GM12872 (cell line): ENCODE measurements at regions not wholly inside any gene's neighbourhood (a gene's known extent, or its start where the extent isn't known, plus 50 kb on each side); places are given as distances from the start of the nearest gene placed in this dataset.

Source experiments
- CTCF ChIP-seq: IDR thresholded peaks from 3 replicates; pipeline ENCODE4 v1.5.1; 2011; ENCODE audit warnings: low read depth, mild to moderate bottlenecking, low read length, moderate library complexity; ENCODE audit not compliant: insufficient read depth

- TF ChIP-seq CTCF: no peak
These were observed 179.2 kb downstream of the ACKR3 start for GRCh38 chr2:236748801-236749200.

DNA sequence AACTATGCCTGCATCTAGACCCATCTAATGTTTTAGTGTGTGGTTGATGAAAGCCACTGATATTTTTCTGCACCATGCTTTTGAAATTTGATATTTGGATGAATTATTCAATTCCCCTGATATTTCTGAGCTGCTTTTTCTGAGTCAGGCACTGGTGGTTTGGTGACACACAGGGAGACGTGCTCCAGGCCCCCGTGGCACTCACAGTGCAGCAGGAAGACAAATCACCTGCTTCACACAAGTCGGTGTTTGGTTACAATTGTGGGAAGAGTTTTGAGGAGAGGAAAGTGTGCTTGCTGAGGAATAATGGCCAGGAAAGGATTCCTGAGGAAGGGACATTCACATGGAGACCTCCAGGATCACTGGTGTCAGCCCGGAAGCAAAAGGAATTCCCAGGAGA is 179.7 kb downstream of the ACKR3 start:
- no peak for TF ChIP-seq CTCF

DNA sequence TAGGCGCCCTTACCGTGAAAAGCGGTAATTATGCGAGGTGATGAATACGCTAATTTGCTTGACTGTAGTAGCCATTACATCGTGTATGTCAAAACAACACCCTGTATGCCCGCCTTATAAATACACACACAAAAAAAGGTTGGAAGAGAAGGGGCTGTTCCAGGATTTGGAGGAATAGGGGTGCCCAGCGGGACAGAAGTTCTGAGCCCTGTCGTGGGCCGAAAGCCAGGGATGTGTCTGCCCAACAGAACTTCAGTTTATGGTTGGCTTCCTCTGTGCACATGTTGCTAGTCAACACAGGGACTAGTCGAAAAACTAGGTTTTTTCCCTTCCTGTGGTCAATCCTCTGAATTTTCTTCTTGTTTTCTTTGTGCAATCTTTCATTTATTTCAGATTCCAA is 182.5 kb downstream of the ACKR3 start:
- TF ChIP-seq CTCF: no peak

- no peak for TF ChIP-seq CTCF
These were observed 184.1 kb downstream of the ACKR3 start for GRCh38 chr2:236753606-236754270.

DNA sequence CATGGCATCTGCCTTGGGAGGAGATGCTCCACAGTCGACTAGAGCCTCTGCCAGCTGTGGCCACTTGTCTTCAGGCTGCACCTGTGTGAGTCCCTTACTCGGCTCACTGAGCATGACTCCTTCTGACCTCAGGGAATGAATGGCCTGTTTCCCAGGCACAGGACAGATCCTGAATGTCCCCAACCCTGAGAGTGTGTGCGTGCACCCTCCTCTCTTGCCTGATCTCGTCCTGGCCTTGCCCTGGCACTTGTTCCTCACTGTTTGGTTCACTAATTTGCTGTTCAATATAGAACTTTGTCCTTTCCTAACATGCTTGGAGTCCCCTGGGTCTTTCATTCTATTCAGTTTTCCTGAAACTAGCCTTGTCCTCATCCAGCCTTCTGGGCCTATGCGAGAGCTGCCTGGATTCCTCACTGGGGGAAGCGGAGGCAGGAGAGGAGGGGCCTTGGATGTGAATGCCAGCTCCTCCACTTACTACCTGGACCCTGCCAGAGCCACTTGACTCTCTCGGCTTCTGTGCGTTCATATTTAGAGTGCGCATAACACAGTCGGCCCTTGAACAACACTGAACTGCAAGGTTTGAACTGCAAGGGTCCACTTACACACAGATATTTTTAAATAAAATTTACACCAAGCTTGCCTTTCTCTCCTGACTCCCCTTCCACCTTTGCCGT is 184.8 kb downstream of the ACKR3 start:
- no peak for TF ChIP-seq CTCF

DNA sequence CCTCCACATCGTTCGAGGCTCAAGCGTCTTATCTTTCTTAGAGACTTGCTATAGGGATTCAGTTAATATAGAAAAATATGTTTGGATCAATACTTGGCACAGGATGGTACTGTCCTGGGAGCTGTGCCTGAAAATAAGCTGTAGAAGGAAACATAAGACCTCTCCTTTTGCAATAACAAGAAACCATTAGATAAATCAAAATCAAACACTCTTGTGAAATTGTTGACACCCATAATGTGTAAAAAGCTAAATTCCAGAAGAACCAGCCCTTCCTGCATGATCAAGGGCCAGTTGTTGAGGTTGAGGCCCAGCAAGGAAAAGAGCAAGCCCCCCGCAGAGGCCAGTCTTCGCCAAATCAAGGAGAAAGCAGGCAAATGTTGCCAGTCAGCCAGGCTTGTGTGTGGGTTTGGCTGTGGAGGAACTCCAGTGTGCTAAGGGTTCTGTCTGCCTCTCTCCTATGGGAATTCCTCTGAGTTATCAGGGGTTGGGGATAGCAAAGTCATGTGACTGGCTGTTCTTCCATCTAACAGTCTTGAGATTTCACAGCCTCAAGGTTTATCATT is 185.7 kb downstream of the ACKR3 start:
- TF ChIP-seq CTCF: no peak

DNA sequence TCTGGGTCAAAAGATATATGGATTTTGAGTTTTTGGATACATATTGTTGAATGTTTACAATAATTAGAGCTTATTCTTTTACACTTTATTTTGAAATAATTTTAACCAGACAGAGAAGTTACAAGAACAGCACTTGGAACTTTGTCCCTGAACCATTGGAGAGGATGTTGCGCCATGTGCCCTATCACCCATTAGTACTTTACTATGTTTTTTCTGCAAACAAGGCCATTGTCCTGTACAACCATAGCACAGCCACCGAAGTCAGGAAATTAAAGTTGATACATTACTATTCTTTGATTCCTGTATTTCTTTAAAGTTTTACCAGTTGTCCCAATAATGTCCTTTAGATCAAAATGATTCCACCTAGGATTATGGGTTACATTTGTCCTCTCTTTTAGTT is 188.8 kb downstream of the ACKR3 start:
- no peak for TF ChIP-seq CTCF
